Caco-2 (cell line): ENCODE measurements at regions not wholly inside any gene's neighbourhood (a gene's known extent, or its start where the extent isn't known, plus 50 kb on each side); places are given as distances from the start of the nearest gene placed in this dataset.

Experiments
- BruUV-seq: library from RNA; stranded (reverse); fragments of 400-500 nt; replicated peaks from 2 replicates; lab custom pipeline; 2021; lab: Mats Ljungman, UMichigan
- CTCF ChIA-PET: fragments of 300-600 bp; sonication (Branson Sonifier 250); formaldehyde crosslinking; loops from one replicate; lab custom pipeline; 2022; ENCODE audit warnings: antibody characterized with exemption; lab: Charles Lee
- POLR2A ChIA-PET: fragments of 300-600 bp; sonication (Branson Sonifier 250); formaldehyde crosslinking; loops from one replicate; lab custom pipeline; 2022; ENCODE audit warnings: antibody characterized with exemption; lab: Charles Lee
- DNase-seq, 2 experiments: peaks; one replicate each; pipeline versions ENCODE4 v3.0.0 to v3.0.0-alpha.2; 2020 to 2022
- H3K27me3 ChIP-seq: replicated peaks from 2 replicates; pipeline ENCODE4 v1.6.0; 2011; ENCODE audit warnings: low read length; ENCODE audit not compliant: control insufficient read depth, insufficient read depth
- H3K36me3 ChIP-seq: 2 replicates; pipeline ENCODE4 v1.5.1; 2011; ENCODE audit warnings: low read length; ENCODE audit not compliant: control insufficient read depth, insufficient read depth
- H3K4me1 ChIP-seq: fragments of 250-450 bp; sonication (Bioruptor Pico); 2 replicates; pipeline ENCODE4 v1.5.1; 2020; ENCODE audit warnings: mild to moderate bottlenecking
- H3K4me3 ChIP-seq: 2 replicates; pipeline ENCODE4 v1.5.1; 2011; ENCODE audit warnings: low read depth, mild to moderate bottlenecking, control low read depth, low read length
- H3K9me3 ChIP-seq: fragments of 250-450 bp; sonication (Bioruptor Pico); 2 replicates; pipeline ENCODE4 v1.5.1; 2020; ENCODE audit warnings: mild to moderate bottlenecking, moderate library complexity
- H3K27ac Mint-ChIP-seq: one replicate; pipeline ENCODE4 v1.8.0; 2022; ENCODE audit warnings: mixed read lengths; ENCODE audit not compliant: unreplicated experiment
- H3K27me3 Mint-ChIP-seq: one replicate; pipeline ENCODE4 v1.8.0; 2022; ENCODE audit warnings: mixed read lengths; ENCODE audit not compliant: insufficient read depth, unreplicated experiment
- H3K36me3 Mint-ChIP-seq: one replicate; pipeline ENCODE4 v1.8.0; 2022; ENCODE audit warnings: mild to moderate bottlenecking, mixed read lengths; ENCODE audit not compliant: insufficient read depth, unreplicated experiment
- H3K4me1 Mint-ChIP-seq: one replicate; pipeline ENCODE4 v1.8.0; 2022; ENCODE audit warnings: low read depth, mixed read lengths; ENCODE audit not compliant: unreplicated experiment
- H3K4me3 Mint-ChIP-seq: one replicate; pipeline ENCODE4 v1.8.0; 2022; ENCODE audit warnings: mild to moderate bottlenecking, moderate library complexity, mixed read lengths; ENCODE audit not compliant: unreplicated experiment
- H3K9me3 Mint-ChIP-seq: one replicate; pipeline ENCODE4 v1.8.0; 2022; ENCODE audit warnings: mixed read lengths; ENCODE audit not compliant: unreplicated experiment
- CTCF ChIP-seq, 2 experiments: fragments of 200-600 bp in 1 of 2; IDR thresholded peaks; 1 replicate in 1 of 2; 2 replicates in 1 of 2; pipeline versions ENCODE4 v1.5.1 to v1.8.0; 2011 to 2022; ENCODE audit warnings: antibody characterized with exemption in 1 of 2, control low read depth in 1 of 2, inconsistent platforms in 1 of 2, low read depth in 1 of 2, low read length in 1 of 2, mild to moderate bottlenecking in 1 of 2, moderate library complexity in 1 of 2; ENCODE audit not compliant: insufficient read depth in 1 of 2, severe bottlenecking in 1 of 2, unreplicated experiment in 1 of 2
- intact Hi-C: fragments of 100-400 bp; cut with micrococcal nuclease; formaldehyde crosslinking; loops from one replicate; pipeline ENCODE4 v1.10.0; 2022; ENCODE audit not compliant: unreplicated experiment

GRCh38 chr13:108574856-108575255 lies 54.6 kb upstream of the MYO16 start:
- Histone ChIP-seq H3K36me3 (no peaks in the 10 kb centered on the region), H3K4me3 (no peak overlapping the region), H3K4me1 (no peaks in the 10 kb centered on the region), H3K27me3 (no peaks in the 10 kb centered on the region), H3K9me3 (no peaks in the 10 kb centered on the region)
- Mint-ChIP-seq H3K27ac (no peak overlapping the region), H3K27me3 (peaks cover 5% of the 10 kb centered on the region), H3K4me1 (no peaks in the 10 kb centered on the region), H3K4me3 (no peak overlapping the region), H3K36me3 (no peaks in the 10 kb centered on the region), H3K9me3 (no peaks in the 10 kb centered on the region)
- BruUV-seq: no TSS peak
- POLR2A ChIA-PET: no interaction called here
- TF ChIP-seq CTCF (IDR thresholded peaks at IDR 0.05; ENCODE audit: insufficient read depth in 1 of 2, low read depth in 1 of 2, low read length in 1 of 2, severe bottlenecking in 1 of 2, unreplicated experiment in 1 of 2): no peak
- CTCF ChIA-PET: no interaction called here
- DNase-seq: no peak
- intact Hi-C loops: no loop called here

GRCh38 chr13:108575430-108575829 lies 54.0 kb upstream of the MYO16 start:
- H3K27me3 ChIP-seq: no peaks in the 10 kb centered on the region
- Mint-ChIP-seq H3K9me3 (no peaks in the 10 kb centered on the region), H3K27ac (no peak overlapping the region), H3K27me3 (peaks cover 5% of the 10 kb centered on the region), H3K4me3 (no peak overlapping the region), H3K4me1 (no peaks in the 10 kb centered on the region), H3K36me3 (no peaks in the 10 kb centered on the region)
- no peak for DNase-seq
- no peaks in the 10 kb centered on the region for H3K4me1 ChIP-seq
- no peaks in the 10 kb centered on the region for H3K9me3 ChIP-seq
- no peaks in the 10 kb centered on the region for H3K36me3 ChIP-seq
- no peak overlapping the region for H3K4me3 ChIP-seq
- POLR2A ChIA-PET: no interaction called here
- CTCF ChIA-PET: no interaction called here
- BruUV-seq: no TSS peak
- intact Hi-C loops: no loop called here
- TF ChIP-seq CTCF (IDR thresholded peaks at IDR 0.05; ENCODE audit: insufficient read depth in 1 of 2, low read depth in 1 of 2, low read length in 1 of 2, severe bottlenecking in 1 of 2, unreplicated experiment in 1 of 2): no peak
